OCI-LY7 (cell line): ENCODE measurements at regions not wholly inside any gene's neighbourhood (a gene's known extent, or its start where the extent isn't known, plus 50 kb on each side); places are given as distances from the start of the nearest gene placed in this dataset.

Experiments
- BruUV-seq: library from RNA; stranded (reverse); fragments of 400-500 nt; replicated peaks from 2 replicates; lab custom pipeline; 2021; lab: Mats Ljungman, UMichigan
- CTCF ChIA-PET: fragments of 300-600 bp; sonication (Branson Sonifier 250); formaldehyde crosslinking; loops from one replicate; lab custom pipeline; 2022; ENCODE audit warnings: antibody characterized with exemption; ENCODE audit not compliant: unreplicated experiment; lab: Charles Lee
- POLR2A ChIA-PET: fragments of 300-600 bp; sonication (Branson Sonifier 250); formaldehyde crosslinking; loops from one replicate; lab custom pipeline; 2022; ENCODE audit warnings: antibody characterized with exemption; lab: Charles Lee
- DNase-seq: peaks from one replicate; pipeline ENCODE4 v3.0.0-alpha.2; 2015; ENCODE audit warnings: low spot score
- H2AFZ ChIP-seq: fragments of 200-600 bp; sonication (generic), shearing (Covaris generic); 2 replicates; pipeline ENCODE4 v1.6.1; 2014; ENCODE audit warnings: mild to moderate bottlenecking, antibody characterized with exemption, low read length, moderate library complexity
- H3K27ac ChIP-seq: fragments of 200-600 bp; sonication (generic); 2 replicates; pipeline ENCODE4 v1.5.1; 2014; ENCODE audit warnings: mixed run types, low read depth, mild to moderate bottlenecking, moderate library complexity, low read length, inconsistent platforms; ENCODE audit not compliant: poor library complexity, severe bottlenecking
- H3K36me3 ChIP-seq: fragments of 200-600 bp; sonication (generic); 2 replicates; pipeline ENCODE4 v1.6.1; 2014; ENCODE audit warnings: mild to moderate bottlenecking, antibody characterized with exemption, low read length, moderate library complexity, mixed read lengths; ENCODE audit not compliant: insufficient read depth
- H3K4me1 ChIP-seq: fragments of 200-600 bp; sonication (generic); 2 replicates; pipeline ENCODE4 v1.5.1; 2014; ENCODE audit warnings: mild to moderate bottlenecking, low read length; ENCODE audit not compliant: insufficient read depth, poor library complexity, severe bottlenecking
- H3K4me2 ChIP-seq: fragments of 200-600 bp; sonication (generic); 2 replicates; pipeline ENCODE4 v1.6.1; 2014; ENCODE audit warnings: mild to moderate bottlenecking, low read length
- H3K4me3 ChIP-seq: fragments of 200-600 bp; sonication (generic); 2 replicates; pipeline ENCODE4 v1.5.1; 2014; ENCODE audit warnings: mild to moderate bottlenecking, low read depth, low read length; ENCODE audit not compliant: poor library complexity, severe bottlenecking
- H3K79me2 ChIP-seq: fragments of 200-600 bp; sonication (generic); 2 replicates; pipeline ENCODE4 v1.6.1; 2016; ENCODE audit warnings: low read depth, mild to moderate bottlenecking, low read length, moderate library complexity, mixed read lengths; ENCODE audit not compliant: insufficient read depth
- H3K9me2 ChIP-seq: fragments of 200-600 bp; sonication (generic); 2 replicates; pipeline ENCODE4 v1.6.1; 2016; ENCODE audit warnings: mild to moderate bottlenecking, low read length, mixed read lengths; ENCODE audit not compliant: insufficient read depth
- H3K9me3 ChIP-seq: fragments of 200-600 bp; sonication (generic); 2 replicates; pipeline ENCODE4 v1.6.1; 2014; ENCODE audit warnings: mild to moderate bottlenecking, mixed run types, low read length, mixed read lengths
- H4K20me1 ChIP-seq: fragments of 200-600 bp; sonication (generic); 2 replicates; pipeline ENCODE4 v1.6.1; 2014; ENCODE audit warnings: mild to moderate bottlenecking, antibody characterized with exemption, low read length, moderate library complexity, mixed read lengths; ENCODE audit not compliant: insufficient read depth
- EZH2phosphoT487 ChIP-seq: fragments of 200-600 bp; sonication (generic); IDR thresholded peaks from 2 replicates; pipeline ENCODE4 v1.6.1; 2018; ENCODE audit warnings: low read depth, borderline replicate concordance, mild to moderate bottlenecking, mixed run types, antibody characterized with exemption, low read length, moderate library complexity, mixed read lengths
- intact Hi-C: fragments of 100-400 bp; cut with micrococcal nuclease; formaldehyde crosslinking; loops from one replicate; pipeline ENCODE4 v1.10.0; 2022; ENCODE audit not compliant: unreplicated experiment
- TF ChIP-seq, protein P1 (sequence below): fragments of 200-600 bp; sonication (generic); conservative IDR thresholded peaks from 2 replicates; pipeline ENCODE4 v1.5.1; 2014; ENCODE audit warnings: mild to moderate bottlenecking, antibody characterized with exemption, low read length, moderate library complexity, mixed read lengths

DNA sequence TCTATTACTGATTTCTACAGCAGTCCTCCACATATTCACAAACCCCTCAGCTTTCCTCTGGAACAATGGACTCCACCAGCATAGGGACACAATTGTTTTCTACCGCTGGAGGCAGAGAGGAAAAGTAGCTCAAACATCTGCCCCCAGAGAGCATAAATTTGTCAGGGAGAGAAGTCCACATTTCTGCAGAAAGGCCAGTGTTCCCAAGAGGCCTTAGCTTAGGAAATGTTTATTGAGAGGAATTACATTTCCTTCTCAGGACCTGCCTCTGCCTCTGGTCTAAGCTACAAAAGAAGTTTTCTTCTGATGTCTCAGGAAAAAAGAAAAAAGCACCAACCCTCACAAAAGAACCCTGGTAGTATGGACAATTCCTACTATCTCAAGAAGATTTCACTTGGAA lies 217.8 kb upstream of the BMP4 start:
- intact Hi-C loops = loop anchor here (2.0 kb wide), 1 partner anchor 742 kb away; no protein-coding TSS in a partner anchor

DNA sequence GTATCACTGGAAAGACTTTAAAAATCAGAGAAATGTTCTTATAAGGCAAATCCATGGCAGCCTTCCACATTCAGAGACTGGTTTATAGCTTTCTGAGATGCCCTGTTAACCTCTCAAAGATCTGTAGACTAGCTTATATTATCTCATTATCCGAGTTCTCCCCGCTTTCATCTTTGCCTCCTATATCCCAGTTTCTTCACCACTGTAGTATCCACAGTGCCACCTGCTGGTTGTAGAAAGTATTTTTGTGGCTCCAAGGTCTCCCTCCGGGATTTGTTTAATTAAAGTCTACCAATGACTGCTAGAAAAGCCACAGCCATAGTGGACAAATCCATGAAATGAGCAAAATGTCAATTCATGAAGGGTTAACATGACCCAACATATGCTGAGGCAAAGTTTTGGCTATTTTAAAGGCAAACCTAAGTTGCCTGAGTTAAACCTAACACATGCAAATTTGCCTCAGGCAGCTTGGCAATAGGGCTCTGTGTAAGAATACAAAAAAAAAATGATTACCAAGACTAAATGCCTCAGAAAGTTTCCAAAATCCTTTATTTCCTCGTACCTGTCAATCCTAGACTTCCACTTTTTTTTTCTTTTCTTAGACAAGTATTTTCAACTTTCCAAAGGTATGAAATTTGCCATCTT lies 218.8 kb upstream of the BMP4 start:
- no peaks in the 10 kb centered on the region for H3K36me3 ChIP-seq
- no peak overlapping the region for H3K27ac ChIP-seq
- no peaks in the 10 kb centered on the region for H3K79me2 ChIP-seq
- H3K9me2 ChIP-seq = no peaks in the 10 kb centered on the region
- ChIA-PET CTCF (no interaction called here), POLR2A (interaction anchor here (0.9 to 1.1 kb wide), 2 partner anchors 12 to 20 kb away, joined by 3 read pairs; no protein-coding TSS in a partner anchor)
- H3K9me3 ChIP-seq = no peaks in the 10 kb centered on the region
- H3K4me2 ChIP-seq = no peak overlapping the region
- no peaks in the 10 kb centered on the region for H3K4me1 ChIP-seq
- intact Hi-C loops = loop anchor here (1.0 to 2.0 kb wide), 2 partner anchors 636 to 743 kb away; no protein-coding TSS in a partner anchor
- TF ChIP-seq EZH2phosphoT487 = no peak
- TF ChIP-seq, protein P1, sequence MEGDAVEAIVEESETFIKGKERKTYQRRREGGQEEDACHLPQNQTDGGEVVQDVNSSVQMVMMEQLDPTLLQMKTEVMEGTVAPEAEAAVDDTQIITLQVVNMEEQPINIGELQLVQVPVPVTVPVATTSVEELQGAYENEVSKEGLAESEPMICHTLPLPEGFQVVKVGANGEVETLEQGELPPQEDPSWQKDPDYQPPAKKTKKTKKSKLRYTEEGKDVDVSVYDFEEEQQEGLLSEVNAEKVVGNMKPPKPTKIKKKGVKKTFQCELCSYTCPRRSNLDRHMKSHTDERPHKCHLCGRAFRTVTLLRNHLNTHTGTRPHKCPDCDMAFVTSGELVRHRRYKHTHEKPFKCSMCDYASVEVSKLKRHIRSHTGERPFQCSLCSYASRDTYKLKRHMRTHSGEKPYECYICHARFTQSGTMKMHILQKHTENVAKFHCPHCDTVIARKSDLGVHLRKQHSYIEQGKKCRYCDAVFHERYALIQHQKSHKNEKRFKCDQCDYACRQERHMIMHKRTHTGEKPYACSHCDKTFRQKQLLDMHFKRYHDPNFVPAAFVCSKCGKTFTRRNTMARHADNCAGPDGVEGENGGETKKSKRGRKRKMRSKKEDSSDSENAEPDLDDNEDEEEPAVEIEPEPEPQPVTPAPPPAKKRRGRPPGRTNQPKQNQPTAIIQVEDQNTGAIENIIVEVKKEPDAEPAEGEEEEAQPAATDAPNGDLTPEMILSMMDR = peak; percentile 95
- no TSS peak for BruUV-seq
- no peak overlapping the region for H3K4me3 ChIP-seq
- DNase-seq = peak; percentile 65
- H4K20me1 ChIP-seq = no peaks in the 10 kb centered on the region
- H2AFZ ChIP-seq = no peak overlapping the region

More for the DNA sequence above, 217.8 kb upstream of the BMP4 start:
- H3K27ac ChIP-seq = no peak overlapping the region
- H3K4me2 ChIP-seq = no peak overlapping the region
- ChIA-PET CTCF (interaction anchor here (1.1 kb wide), 1 partner anchor 9 kb away, joined by 3 read pairs; no protein-coding TSS in a partner anchor), POLR2A (interaction anchor here (1.1 kb wide), 1 partner anchor 13 kb away, joined by 3 read pairs; no protein-coding TSS in a partner anchor)
- TF ChIP-seq, protein P1 = no peak
- TF ChIP-seq EZH2phosphoT487 = no peak
- no peak for DNase-seq
- H2AFZ ChIP-seq = no peak overlapping the region
- no peaks in the 10 kb centered on the region for H3K9me3 ChIP-seq
- H4K20me1 ChIP-seq = no peaks in the 10 kb centered on the region
- no peaks in the 10 kb centered on the region for H3K9me2 ChIP-seq
- no peaks in the 10 kb centered on the region for H3K36me3 ChIP-seq
- BruUV-seq = no TSS peak
- no peaks in the 10 kb centered on the region for H3K79me2 ChIP-seq
- H3K4me3 ChIP-seq = no peak overlapping the region
- no peaks in the 10 kb centered on the region for H3K4me1 ChIP-seq

DNA sequence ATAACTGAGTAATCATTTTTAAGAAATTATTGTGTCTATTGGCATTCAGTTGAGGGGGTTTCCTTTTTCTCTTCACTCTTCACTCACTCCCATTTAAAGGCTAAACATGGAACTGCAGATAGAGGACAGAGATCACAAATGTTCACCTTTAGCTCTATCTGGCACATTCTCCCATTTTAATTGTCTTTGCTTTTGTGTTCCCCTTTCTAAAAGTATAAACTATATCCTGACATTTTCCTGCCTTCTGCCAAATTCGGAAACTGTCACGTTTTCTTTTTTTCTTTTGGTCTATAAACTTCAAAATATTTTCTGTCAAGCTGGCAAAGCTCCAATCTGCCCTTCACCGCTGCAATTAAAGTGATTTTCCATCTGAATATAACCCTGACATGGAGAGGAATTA lies 219.8 kb upstream of the CDKN3 start:
- no peaks in the 10 kb centered on the region for H3K79me2 ChIP-seq
- H3K4me1 ChIP-seq = no peaks in the 10 kb centered on the region
- no peaks in the 10 kb centered on the region for H3K9me3 ChIP-seq
- no peak overlapping the region for H2AFZ ChIP-seq
- no peaks in the 10 kb centered on the region for H3K9me2 ChIP-seq
- H3K36me3 ChIP-seq = no peaks in the 10 kb centered on the region
- no peak overlapping the region for H3K4me3 ChIP-seq
- intact Hi-C loops = no loop called here
- DNase-seq = no peak
- H3K27ac ChIP-seq = no peak overlapping the region
- H3K4me2 ChIP-seq = no peak overlapping the region
- TF ChIP-seq, protein P1 = no peak
- no peak for TF ChIP-seq EZH2phosphoT487
- H4K20me1 ChIP-seq = no peaks in the 10 kb centered on the region
- ChIA-PET POLR2A (interaction anchor here (1.2 kb wide), 1 partner anchor 12 kb away, joined by 3 read pairs; no protein-coding TSS in a partner anchor), CTCF (no interaction called here)
- no TSS peak for BruUV-seq
